ENCODE measurements at regions not wholly inside any gene's neighbourhood (a gene's known extent, or its start where the extent isn't known, plus 50 kb on each side); places are given as distances from the start of the nearest gene placed in this dataset.
"Not testable (repeated sequence)": the region's sequence is repeated elsewhere in the genome, so short reads cannot be mapped to it uniquely, and the experiment has no call there.

DNA sequence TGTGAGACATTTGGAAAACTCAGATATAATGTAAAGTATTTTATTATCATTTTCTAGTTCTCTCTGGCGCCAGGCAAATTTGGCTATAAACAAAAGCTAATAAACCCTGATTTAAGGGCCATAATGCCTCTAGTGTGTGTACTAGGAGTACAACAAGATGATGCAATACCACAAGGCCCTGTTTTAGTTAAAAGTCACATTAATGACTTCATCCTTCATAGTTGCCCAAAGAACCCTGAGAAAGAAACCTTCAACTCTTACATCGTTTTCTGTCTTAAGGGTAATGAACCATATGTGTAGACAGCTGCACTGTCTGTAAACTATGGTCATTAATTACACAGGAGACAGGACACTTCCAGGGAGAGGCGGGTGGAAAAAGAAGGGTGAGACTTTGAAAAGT, 538.4 kb downstream of the FAM181B start:
- Mint-ChIP-seq H3K9me3 (no peaks in the 10 kb centered on the region), H3K4me3 (no peak overlapping the region), H3K4me1 (no peaks in the 10 kb centered on the region), H3K27me3 (no peaks in the 10 kb centered on the region), H3K36me3 (ENCODE audit: low read depth) (no peaks in the 10 kb centered on the region), H3K27ac (no peak overlapping the region)
- ChIA-PET CTCF (no interaction called here), POLR2A (no interaction called here)
- DNase-seq = no peak

DNA sequence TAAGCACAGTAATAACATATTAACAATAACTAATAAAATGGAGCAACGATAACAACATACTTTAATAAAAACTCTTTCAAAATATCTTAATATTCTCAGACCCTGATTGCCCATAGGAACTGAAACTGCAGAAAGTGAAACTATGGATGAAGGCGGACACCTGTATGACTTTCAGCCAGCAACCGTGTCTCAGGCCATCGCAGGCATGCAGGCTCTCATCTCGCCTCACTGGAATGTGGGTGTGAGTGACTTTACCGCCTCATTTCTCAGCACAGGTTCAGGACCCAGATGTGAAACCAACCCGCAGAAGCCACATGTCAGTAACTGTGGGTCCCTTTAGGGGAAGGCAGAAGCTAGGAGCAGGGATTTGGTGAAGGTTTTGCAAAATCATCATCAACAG, 539.1 kb downstream of the FAM181B start:
- H3K9me3 Mint-ChIP-seq = no peaks in the 10 kb centered on the region
- no peak overlapping the region for H3K4me3 Mint-ChIP-seq
- DNase-seq = no peak
- no peaks in the 10 kb centered on the region for H3K4me1 Mint-ChIP-seq
- H3K27me3 Mint-ChIP-seq = no peaks in the 10 kb centered on the region
- ChIA-PET CTCF (no interaction called here), POLR2A (no interaction called here)
- no peak overlapping the region for H3K27ac Mint-ChIP-seq
- H3K36me3 Mint-ChIP-seq (ENCODE audit: low read depth) = no peaks in the 10 kb centered on the region

DNA sequence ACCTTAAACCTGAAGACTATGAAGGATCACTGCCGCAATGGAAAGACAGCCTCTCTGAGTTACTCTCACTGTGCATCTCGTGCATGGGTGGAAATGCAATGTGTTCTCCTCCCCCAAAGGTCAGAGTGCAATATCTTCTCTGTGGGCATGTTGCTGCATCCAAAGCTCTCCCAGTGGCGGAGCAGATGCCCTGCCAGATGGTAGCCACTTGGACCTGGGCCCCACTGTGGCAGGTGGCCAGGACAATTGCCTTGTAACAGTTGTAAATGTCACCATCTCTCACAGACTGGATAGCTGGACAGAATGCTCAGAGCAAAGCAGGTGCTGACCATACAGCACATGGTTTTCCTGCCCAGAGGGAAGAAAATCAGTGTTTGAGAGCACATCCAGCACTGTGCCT, 542.0 kb downstream of the FAM181B start:
- H3K4me3 Mint-ChIP-seq = no peak overlapping the region
- ChIA-PET CTCF (no interaction called here), POLR2A (no interaction called here)
- H3K27ac Mint-ChIP-seq = no peak overlapping the region
- no peaks in the 10 kb centered on the region for H3K9me3 Mint-ChIP-seq
- H3K36me3 Mint-ChIP-seq (ENCODE audit: low read depth) = no peaks in the 10 kb centered on the region
- H3K4me1 Mint-ChIP-seq = no peaks in the 10 kb centered on the region
- H3K27me3 Mint-ChIP-seq = no peaks in the 10 kb centered on the region
- no peak for DNase-seq

DNA sequence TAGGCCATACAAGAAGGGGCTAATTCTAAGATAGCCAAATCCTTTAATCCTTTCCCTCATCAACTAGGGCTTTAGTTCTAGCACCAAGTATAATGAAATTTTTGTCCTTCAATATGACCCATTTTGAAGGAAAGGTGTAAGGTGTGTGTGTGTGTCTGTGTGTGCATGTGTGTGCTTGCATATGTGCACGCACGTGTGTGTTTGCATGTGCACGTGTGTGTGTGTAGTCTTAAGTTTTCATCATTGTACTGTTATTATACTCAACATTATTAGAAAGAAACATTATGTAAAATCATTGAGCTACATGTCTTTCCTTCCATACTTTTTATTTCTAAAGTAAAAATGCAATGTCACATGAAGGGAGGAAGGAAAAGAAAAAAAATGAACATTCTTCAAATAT, 547.7 kb downstream of the FAM181B start:
- POLR2A ChIA-PET = no interaction called here
- no peaks in the 10 kb centered on the region for H3K9me3 Mint-ChIP-seq
- H3K36me3 Mint-ChIP-seq (ENCODE audit: low read depth) = no peaks in the 10 kb centered on the region
- DNase-seq = no peak
- H3K4me3 Mint-ChIP-seq = no peak overlapping the region
- H3K27me3 Mint-ChIP-seq = no peaks in the 10 kb centered on the region
- no peak overlapping the region for H3K27ac Mint-ChIP-seq
- H3K4me1 Mint-ChIP-seq = no peaks in the 10 kb centered on the region
- CTCF ChIA-PET = no interaction called here

DNA sequence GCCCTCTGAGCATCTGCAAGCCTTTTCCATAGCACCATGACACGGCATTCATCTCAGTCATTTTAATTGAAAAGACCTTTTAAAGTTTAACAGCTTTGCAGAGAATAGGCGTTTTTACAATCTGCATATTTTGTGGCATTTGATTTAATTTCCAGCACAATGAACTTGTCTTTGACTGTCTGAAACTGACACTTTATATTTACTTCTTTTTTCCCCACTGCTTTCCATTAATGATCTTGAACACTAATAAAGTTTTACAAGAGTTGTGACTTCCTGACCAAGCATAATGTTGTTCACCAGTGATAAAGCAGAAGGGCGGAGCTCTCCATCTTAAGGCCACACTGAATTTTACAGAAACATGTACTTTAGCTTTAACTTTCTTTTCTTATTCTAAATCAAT, 548.7 kb downstream of the FAM181B start:
- no peaks in the 10 kb centered on the region for H3K4me1 Mint-ChIP-seq
- no peaks in the 10 kb centered on the region for H3K27me3 Mint-ChIP-seq
- DNase-seq = no peak
- ChIA-PET POLR2A (no interaction called here), CTCF (no interaction called here)
- H3K9me3 Mint-ChIP-seq = no peaks in the 10 kb centered on the region
- no peak overlapping the region for H3K27ac Mint-ChIP-seq
- no peak overlapping the region for H3K4me3 Mint-ChIP-seq
- H3K36me3 Mint-ChIP-seq (ENCODE audit: low read depth) = no peaks in the 10 kb centered on the region

DNA sequence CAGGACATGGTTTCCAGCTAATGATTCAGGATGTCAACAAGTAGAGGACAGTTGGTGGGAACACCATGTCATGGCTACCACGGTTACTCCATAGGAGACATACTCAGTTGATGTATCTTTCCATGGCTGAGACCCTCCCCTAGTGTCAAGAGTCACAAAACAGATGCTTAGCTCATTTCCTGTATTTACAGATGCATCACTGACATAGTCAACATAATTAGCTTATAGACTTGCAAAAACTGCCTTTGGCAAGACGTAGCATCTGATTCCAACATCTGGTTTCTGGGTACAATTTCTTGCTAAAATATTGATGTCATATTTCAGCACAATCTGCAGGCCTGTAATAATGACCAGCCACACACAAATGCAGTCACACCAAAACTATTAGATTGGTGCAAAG, 550.3 kb downstream of the FAM181B start:
- ChIA-PET CTCF (no interaction called here), POLR2A (no interaction called here)
- Mint-ChIP-seq H3K36me3 (ENCODE audit: low read depth) (no peaks in the 10 kb centered on the region), H3K27ac (no peak overlapping the region), H3K4me1 (no peaks in the 10 kb centered on the region), H3K9me3 (no peaks in the 10 kb centered on the region), H3K4me3 (no peak overlapping the region), H3K27me3 (no peaks in the 10 kb centered on the region)
- no peak for DNase-seq

DNA sequence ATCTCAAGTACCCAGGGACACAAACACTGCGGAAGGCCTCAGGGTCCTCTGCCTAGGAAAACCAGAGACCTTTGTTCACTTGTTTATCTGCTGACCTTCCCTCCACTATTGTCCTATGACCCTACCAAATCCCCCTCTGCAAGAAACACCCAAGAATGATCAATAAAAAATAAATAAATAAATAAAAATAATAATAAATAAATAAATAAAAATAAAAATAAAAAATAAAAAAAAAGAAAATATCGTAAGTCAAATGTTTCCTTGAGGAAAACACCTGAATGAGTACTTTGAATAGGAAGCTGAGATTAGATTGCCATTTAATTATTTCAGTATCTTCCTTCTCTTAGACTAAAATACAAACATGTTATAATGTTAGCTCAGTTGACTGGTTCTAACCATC, 551.0 kb downstream of the FAM181B start:
- H3K27me3 Mint-ChIP-seq; H3K36me3 Mint-ChIP-seq (ENCODE audit: low read depth); H3K4me1 Mint-ChIP-seq; H3K4me3 Mint-ChIP-seq; POLR2A ChIA-PET; H3K9me3 Mint-ChIP-seq; DNase-seq; H3K27ac Mint-ChIP-seq; CTCF ChIA-PET: not testable (repeated sequence)

DNA sequence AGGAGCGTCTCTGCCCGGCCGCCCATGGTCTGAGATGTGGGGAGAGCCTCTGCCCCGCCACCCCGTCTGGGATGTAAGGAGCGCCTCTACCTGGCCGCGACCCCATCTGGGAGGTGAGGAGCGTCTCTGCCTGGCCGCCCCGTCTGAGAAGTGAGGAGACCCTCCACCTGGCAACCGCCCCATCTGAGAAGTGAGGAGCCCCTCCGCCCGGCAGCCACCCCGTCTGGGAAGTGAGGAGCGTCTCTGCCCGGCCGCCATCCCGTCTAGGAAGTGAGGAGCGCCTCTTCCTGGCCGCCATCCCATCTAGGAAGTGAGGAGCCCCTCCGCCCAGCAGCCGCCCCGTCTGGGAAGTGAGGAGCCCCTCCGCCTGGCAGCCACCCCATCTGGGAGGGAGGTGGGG, 551.9 kb downstream of the FAM181B start:
- CTCF ChIA-PET, H3K4me1 Mint-ChIP-seq, H3K9me3 Mint-ChIP-seq: not testable (repeated sequence)

DNA sequence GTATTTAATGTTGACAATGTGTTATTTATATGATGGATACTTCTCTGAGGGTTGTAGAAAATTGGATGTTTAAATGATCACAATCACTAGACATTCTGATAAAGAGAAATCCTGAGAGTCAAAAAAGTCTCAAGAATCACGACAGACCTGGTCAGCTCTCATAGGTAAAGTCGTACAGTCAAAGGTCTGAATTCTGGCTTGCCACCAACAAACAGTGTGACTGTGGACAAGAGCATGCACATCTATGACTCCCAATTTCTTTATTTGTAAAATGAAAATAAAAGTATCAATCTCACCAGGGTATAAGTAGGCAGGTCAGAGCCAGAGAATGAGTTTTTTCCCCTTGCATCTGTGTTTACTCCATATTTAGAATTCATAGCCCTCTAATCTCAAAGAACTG, 556.7 kb downstream of the FAM181B start:
- Mint-ChIP-seq H3K4me3 (no peak overlapping the region), H3K36me3 (ENCODE audit: low read depth) (no peaks in the 10 kb centered on the region), H3K9me3 (no peaks in the 10 kb centered on the region), H3K27ac (no peak overlapping the region), H3K27me3 (no peaks in the 10 kb centered on the region), H3K4me1 (no peaks in the 10 kb centered on the region)
- CTCF ChIA-PET = no interaction called here
- no peak for DNase-seq
- POLR2A ChIA-PET = no interaction called here

More for the DNA sequence above, 551.9 kb downstream of the FAM181B start:
- H3K27ac Mint-ChIP-seq; H3K4me3 Mint-ChIP-seq; H3K27me3 Mint-ChIP-seq; H3K36me3 Mint-ChIP-seq (ENCODE audit: low read depth); POLR2A ChIA-PET; DNase-seq: not testable (repeated sequence)

DNA sequence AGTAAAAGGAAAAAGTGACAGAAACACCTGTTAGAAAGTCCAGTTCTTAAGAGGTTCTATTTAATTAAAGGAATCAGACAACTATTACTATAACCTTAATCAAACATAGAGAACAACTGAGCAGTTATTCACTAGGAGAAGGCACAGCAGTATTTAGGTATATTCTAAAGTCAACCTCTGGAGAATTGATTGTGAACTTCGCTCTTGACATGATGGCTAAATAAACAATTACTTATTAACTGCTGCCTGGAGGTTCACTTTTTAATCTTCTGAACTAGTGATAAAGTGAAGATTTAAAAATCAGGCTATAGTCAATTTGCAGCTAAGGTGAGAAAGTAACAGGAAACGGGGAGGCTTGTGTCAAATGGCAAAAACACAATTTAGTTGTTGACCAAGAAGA, 557.3 kb downstream of the FAM181B start:
- Mint-ChIP-seq H3K36me3 (ENCODE audit: low read depth) (no peaks in the 10 kb centered on the region), H3K9me3 (no peaks in the 10 kb centered on the region), H3K4me1 (no peaks in the 10 kb centered on the region), H3K27ac (no peak overlapping the region), H3K27me3 (no peaks in the 10 kb centered on the region), H3K4me3 (no peak overlapping the region)
- ChIA-PET CTCF (no interaction called here), POLR2A (no interaction called here)
- no peak for DNase-seq

DNA sequence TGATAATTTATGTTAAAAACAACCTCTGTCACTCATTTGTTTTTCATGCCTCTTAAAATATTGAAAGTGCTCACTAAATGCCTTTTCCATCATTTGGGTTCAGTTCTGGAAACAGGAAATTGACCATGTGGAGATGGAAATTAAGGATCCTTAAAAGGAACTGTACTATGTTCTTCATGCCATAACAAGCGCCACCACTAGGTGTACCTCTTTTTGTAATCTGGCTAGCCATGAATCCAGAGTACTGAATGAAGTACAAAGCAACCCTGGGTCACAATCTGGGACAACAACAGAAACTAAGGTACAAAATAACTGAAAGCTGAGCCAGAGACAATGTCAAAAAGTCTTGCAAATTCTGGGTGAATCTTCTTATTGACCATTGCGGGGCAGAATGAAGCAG, 559.1 kb downstream of the FAM181B start:
- Mint-ChIP-seq H3K9me3 (no peaks in the 10 kb centered on the region), H3K36me3 (ENCODE audit: low read depth) (no peaks in the 10 kb centered on the region), H3K27me3 (no peaks in the 10 kb centered on the region), H3K4me1 (no peaks in the 10 kb centered on the region), H3K27ac (no peak overlapping the region), H3K4me3 (no peak overlapping the region)
- ChIA-PET POLR2A (no interaction called here), CTCF (no interaction called here)
- DNase-seq = no peak

DNA sequence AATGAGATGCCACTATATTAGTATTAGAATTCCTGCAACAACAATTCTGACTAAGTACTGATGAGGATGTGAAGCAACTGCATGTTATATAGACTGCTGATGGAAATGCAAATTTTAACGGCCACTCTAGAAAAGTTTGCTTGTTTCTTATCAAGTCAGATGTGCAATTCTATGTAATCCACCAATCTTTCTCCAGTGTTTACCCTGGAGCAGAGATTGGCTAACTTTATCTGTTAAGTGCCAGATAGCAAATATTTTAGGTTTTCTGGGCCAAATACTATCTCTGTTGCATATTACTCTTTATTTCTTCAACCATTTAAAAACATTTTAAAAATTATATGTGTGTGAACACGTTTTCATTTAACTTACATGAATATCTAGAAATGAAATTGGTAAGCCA, 586.9 kb downstream of the FAM181B start:
- Mint-ChIP-seq H3K36me3 (ENCODE audit: low read depth) (no peaks in the 10 kb centered on the region), H3K27ac (no peak overlapping the region), H3K9me3 (no peaks in the 10 kb centered on the region), H3K4me1 (no peaks in the 10 kb centered on the region), H3K27me3 (no peaks in the 10 kb centered on the region), H3K4me3 (no peak overlapping the region)
- no peak for DNase-seq
- ChIA-PET POLR2A (no interaction called here), CTCF (no interaction called here)

DNA sequence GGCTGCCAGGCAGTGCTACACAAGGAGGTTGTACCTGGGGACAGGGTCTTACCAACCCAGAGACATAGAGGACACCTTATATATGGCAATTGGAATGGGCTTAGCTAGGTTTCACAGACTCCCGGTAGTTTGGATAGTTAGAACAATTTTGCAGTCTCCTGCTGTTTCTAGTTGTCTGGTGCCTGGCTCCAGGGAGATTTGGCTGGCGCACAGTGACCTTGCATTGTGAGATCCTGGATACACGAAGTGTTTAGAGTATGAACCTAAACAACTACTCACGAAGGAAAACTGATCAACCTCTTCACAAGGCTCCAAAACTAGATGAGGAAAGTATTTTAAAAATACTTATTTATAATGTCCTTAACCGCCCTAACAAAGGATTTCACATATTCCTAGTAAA, 614.7 kb downstream of the FAM181B start:
- no peak overlapping the region for H3K4me3 Mint-ChIP-seq
- no peak for DNase-seq
- no peaks in the 10 kb centered on the region for H3K36me3 Mint-ChIP-seq (ENCODE audit: low read depth)
- no peaks in the 10 kb centered on the region for H3K9me3 Mint-ChIP-seq
- ChIA-PET POLR2A (no interaction called here), CTCF (no interaction called here)
- no peak overlapping the region for H3K27ac Mint-ChIP-seq
- H3K27me3 Mint-ChIP-seq = no peaks in the 10 kb centered on the region
- H3K4me1 Mint-ChIP-seq = no peaks in the 10 kb centered on the region

DNA sequence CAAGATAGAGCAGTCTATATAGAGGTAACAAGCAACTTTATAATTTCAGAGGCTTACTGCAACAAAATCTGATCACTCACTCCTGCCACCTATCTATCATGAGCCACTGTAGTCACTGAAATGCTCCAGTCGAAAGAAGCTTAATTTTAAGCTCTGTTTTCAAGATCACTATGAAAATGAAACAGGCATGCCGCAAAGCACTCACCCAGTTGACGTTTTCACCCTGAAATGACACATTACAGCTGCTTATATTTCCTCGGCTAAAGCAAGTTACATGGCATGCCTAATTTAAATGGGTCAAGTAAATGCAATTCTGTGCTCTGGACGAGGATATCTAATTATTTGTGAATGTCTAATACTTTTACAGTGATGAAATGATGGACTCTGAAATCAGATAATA, 616.3 kb downstream of the FAM181B start:
- DNase-seq = no peak
- Mint-ChIP-seq H3K36me3 (ENCODE audit: low read depth) (no peaks in the 10 kb centered on the region), H3K27me3 (no peaks in the 10 kb centered on the region), H3K9me3 (no peaks in the 10 kb centered on the region), H3K4me3 (no peak overlapping the region), H3K4me1 (no peaks in the 10 kb centered on the region), H3K27ac (no peak overlapping the region)
- ChIA-PET POLR2A (no interaction called here), CTCF (no interaction called here)

DNA sequence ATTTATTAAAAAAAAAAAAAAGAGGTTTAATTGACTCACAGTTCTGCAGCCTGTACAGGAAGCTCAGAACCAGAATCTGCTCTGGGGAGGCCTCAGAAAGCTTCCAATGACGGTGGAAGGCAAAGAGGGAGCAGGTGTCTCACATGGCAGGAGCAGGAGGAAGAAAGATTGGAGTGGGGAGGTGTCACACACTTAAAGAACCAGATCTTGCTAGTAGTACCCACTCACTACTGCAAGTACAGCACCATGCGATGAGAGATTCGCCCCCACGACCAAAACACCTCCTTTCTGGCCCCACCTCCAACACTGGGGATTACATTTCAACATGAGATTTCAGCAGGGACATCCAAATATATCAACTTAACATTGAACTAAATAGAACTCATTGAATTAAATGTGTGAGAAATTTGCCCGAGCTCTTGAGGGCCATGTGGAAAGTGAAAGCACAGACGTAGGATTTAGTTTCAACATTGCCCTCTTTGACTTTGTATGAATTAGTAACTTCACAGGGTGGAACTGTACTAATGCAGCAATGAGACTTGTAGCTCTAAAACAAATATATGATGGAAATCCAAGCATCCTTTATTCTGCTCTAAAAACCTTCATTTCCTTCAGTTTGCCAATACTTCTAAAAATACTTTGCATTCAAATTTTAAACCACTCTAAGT, 628.2 kb downstream of the FAM181B start:
- CTCF ChIA-PET = no interaction called here
- H3K27ac Mint-ChIP-seq = no peak overlapping the region
- POLR2A ChIA-PET = no interaction called here
- no peaks in the 10 kb centered on the region for H3K4me1 Mint-ChIP-seq
- H3K4me3 Mint-ChIP-seq = no peak overlapping the region
- H3K27me3 Mint-ChIP-seq = no peaks in the 10 kb centered on the region
- no peak for DNase-seq
- no peaks in the 10 kb centered on the region for H3K9me3 Mint-ChIP-seq
- H3K36me3 Mint-ChIP-seq (ENCODE audit: low read depth) = no peaks in the 10 kb centered on the region

Measured in activated CD4-positive, alpha-beta T cell treated with anti-CD3 and anti-CD28 coated beads, Interleukin-2, amount 10 ng/mL, durations not matched to agents 7 days and 5 days (primary cell).